ENCODE measurements at regions not wholly inside any gene's neighbourhood (a gene's known extent, or its start where the extent isn't known, plus 50 kb on each side); places are given as distances from the start of the nearest gene placed in this dataset.

DNA sequence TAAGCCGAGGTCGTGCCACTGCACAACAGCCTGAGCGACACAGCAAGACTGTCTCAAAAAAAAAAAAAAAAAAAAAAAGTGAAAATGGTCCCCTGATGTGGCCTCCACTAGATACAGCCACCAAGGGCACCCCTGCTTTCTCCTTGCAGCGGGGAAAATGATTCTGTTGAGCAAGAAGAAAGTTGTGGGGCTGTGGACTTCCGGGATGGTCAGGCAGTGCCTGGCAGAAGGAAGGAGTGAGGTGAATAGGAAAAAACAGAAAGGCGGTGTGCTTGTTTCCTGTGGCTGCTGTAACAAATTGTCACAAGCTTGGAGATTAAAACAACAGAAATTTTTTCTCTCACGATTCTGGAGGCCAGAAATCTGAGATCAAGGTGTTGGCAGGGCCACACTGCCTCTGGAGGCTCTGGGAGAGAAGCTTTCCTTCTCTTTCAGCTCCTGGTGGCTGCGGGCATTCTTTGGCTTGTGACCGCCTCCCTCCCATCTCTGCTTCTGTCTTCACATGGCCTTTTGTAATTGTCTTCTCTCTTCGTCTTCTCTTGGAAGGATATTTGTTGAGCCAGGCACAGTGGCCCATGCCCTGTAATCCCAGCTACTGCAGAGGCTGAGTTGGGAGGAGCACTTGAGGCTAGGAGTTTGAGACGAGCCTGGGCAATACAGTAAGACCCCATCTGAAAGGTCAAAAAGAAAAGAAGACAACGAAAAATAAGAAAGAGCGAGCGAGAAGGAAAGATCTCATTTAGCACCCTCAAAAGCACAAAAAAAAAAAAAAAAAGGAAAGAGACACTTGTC, 116.6 kb upstream of the MED13L start:
- H3K4me1 ChIP-seq (ENCODE audit: low read depth, poor library complexity, severe bottlenecking): peaks cover 10% of the 10 kb centered on the region
- H4K20me1 ChIP-seq (ENCODE audit: insufficient read depth): no peaks in the 10 kb centered on the region
- no peak overlapping the region for H3K4me2 ChIP-seq
- no peak overlapping the region for H3K4me3 ChIP-seq (IDR thresholded peaks at IDR 0.05; ENCODE audit: insufficient read depth, low read depth, low read length)
- H3K9ac ChIP-seq: no peak overlapping the region
- no peaks in the 10 kb centered on the region for H3K79me2 ChIP-seq (ENCODE audit: insufficient read depth, low read depth)
- H2AFZ ChIP-seq (ENCODE audit: low read depth): no peak overlapping the region
- no peak overlapping the region for H3K27ac ChIP-seq
- TF ChIP-seq, protein P1, sequence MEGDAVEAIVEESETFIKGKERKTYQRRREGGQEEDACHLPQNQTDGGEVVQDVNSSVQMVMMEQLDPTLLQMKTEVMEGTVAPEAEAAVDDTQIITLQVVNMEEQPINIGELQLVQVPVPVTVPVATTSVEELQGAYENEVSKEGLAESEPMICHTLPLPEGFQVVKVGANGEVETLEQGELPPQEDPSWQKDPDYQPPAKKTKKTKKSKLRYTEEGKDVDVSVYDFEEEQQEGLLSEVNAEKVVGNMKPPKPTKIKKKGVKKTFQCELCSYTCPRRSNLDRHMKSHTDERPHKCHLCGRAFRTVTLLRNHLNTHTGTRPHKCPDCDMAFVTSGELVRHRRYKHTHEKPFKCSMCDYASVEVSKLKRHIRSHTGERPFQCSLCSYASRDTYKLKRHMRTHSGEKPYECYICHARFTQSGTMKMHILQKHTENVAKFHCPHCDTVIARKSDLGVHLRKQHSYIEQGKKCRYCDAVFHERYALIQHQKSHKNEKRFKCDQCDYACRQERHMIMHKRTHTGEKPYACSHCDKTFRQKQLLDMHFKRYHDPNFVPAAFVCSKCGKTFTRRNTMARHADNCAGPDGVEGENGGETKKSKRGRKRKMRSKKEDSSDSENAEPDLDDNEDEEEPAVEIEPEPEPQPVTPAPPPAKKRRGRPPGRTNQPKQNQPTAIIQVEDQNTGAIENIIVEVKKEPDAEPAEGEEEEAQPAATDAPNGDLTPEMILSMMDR (conservative IDR thresholded peaks at IDR 0.05; ENCODE audit: low read depth, low read length): no peak
- H3K27me3 ChIP-seq (ENCODE audit: insufficient read depth, low read depth): no peaks in the 10 kb centered on the region
- H3K36me3 ChIP-seq (ENCODE audit: insufficient read depth): no peaks in the 10 kb centered on the region

DNA sequence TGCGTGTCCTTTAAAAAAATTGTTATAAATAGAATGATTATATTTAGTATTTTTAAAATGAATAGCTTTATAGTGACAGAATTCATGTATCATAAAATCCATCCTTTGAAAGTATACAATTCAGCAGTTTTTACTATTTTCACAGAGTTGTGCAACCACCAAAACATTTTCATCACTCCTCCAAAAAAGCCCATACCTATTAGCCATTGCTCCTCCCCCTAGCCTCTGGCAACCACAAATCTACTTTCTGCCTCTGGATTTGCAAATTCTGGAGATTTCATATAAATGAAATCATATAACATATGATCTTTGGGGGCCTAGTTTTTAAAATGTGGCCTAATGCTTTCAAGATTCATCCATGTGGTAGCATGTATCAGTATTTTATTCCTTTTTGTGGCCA, 117.9 kb upstream of the MED13L start:
- H3K27me3 ChIP-seq (ENCODE audit: insufficient read depth, low read depth): no peaks in the 10 kb centered on the region
- no peaks in the 10 kb centered on the region for H3K36me3 ChIP-seq (ENCODE audit: insufficient read depth)
- TF ChIP-seq, protein P1 (conservative IDR thresholded peaks at IDR 0.05; ENCODE audit: low read depth, low read length): no peak
- no peak overlapping the region for H3K27ac ChIP-seq
- H3K9ac ChIP-seq: no peak overlapping the region
- H3K4me2 ChIP-seq: no peak overlapping the region
- no peak overlapping the region for H3K4me3 ChIP-seq (IDR thresholded peaks at IDR 0.05; ENCODE audit: insufficient read depth, low read depth, low read length)
- no peaks in the 10 kb centered on the region for H4K20me1 ChIP-seq (ENCODE audit: insufficient read depth)
- H2AFZ ChIP-seq (ENCODE audit: low read depth): no peak overlapping the region
- peaks cover 10% of the 10 kb centered on the region for H3K4me1 ChIP-seq (ENCODE audit: low read depth, poor library complexity, severe bottlenecking)
- no peaks in the 10 kb centered on the region for H3K79me2 ChIP-seq (ENCODE audit: insufficient read depth, low read depth)

DNA sequence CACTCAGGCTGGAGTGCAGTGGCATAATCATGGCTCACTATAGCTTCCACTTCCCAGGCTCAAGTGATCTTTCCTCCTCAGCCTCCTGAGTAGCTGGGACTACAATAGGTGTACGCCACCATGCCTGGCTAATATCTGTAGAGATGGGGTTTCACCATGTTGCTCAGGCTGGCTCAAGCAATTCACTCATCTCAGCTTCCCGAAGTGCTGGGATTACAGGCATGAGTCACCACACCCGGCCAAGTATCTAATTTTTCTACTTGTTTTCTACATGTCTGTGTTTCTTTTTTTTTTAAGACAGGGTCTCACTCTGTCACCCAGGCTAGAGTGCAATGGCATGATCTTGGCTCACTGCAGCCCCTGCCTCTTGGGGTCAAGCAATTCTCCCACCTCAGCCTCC, 119.7 kb upstream of the MED13L start:
- H3K4me1 ChIP-seq (ENCODE audit: low read depth, poor library complexity, severe bottlenecking): peaks cover 10% of the 10 kb centered on the region
- TF ChIP-seq, protein P1 (conservative IDR thresholded peaks at IDR 0.05; ENCODE audit: low read depth, low read length): no peak

DNA sequence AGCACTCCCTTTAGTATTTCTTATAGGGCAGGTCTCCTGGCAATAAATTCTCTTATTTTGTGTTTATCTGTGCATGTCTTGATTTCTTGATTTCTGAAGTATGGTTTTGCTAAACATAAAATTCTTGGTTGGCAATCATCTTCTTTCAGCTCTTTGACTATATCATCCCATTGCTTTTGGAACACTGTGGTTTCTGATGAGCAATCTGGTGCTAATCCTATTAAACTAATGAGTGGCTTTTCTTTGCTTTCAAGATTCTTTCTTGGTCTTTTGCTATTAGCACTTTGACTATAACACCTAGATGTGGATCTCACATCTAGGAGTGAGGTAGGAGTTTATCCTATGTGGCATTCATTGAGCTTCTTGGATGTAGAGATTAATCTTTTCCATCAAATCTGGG, 120.7 kb upstream of the MED13L start:
- H3K4me1 ChIP-seq (ENCODE audit: low read depth, poor library complexity, severe bottlenecking): peaks cover 10% of the 10 kb centered on the region
- no peaks in the 10 kb centered on the region for H4K20me1 ChIP-seq (ENCODE audit: insufficient read depth)
- H3K79me2 ChIP-seq (ENCODE audit: insufficient read depth, low read depth): no peaks in the 10 kb centered on the region
- H3K4me2 ChIP-seq: no peak overlapping the region
- no peak overlapping the region for H3K27ac ChIP-seq
- no peak overlapping the region for H3K9ac ChIP-seq
- H3K4me3 ChIP-seq (IDR thresholded peaks at IDR 0.05; ENCODE audit: insufficient read depth, low read depth, low read length): no peak overlapping the region
- H2AFZ ChIP-seq (ENCODE audit: low read depth): no peak overlapping the region
- no peaks in the 10 kb centered on the region for H3K27me3 ChIP-seq (ENCODE audit: insufficient read depth, low read depth)
- TF ChIP-seq, protein P1 (conservative IDR thresholded peaks at IDR 0.05; ENCODE audit: low read depth, low read length): no peak
- H3K36me3 ChIP-seq (ENCODE audit: insufficient read depth): no peaks in the 10 kb centered on the region

More for the DNA sequence above, 119.7 kb upstream of the MED13L start:
- no peaks in the 10 kb centered on the region for H3K36me3 ChIP-seq (ENCODE audit: insufficient read depth)
- H3K79me2 ChIP-seq (ENCODE audit: insufficient read depth, low read depth): no peaks in the 10 kb centered on the region
- no peak overlapping the region for H3K27ac ChIP-seq
- no peak overlapping the region for H3K9ac ChIP-seq
- H3K4me3 ChIP-seq (IDR thresholded peaks at IDR 0.05; ENCODE audit: insufficient read depth, low read depth, low read length): no peak overlapping the region
- H2AFZ ChIP-seq (ENCODE audit: low read depth): no peak overlapping the region
- no peaks in the 10 kb centered on the region for H4K20me1 ChIP-seq (ENCODE audit: insufficient read depth)
- H3K27me3 ChIP-seq (ENCODE audit: insufficient read depth, low read depth): no peaks in the 10 kb centered on the region
- H3K4me2 ChIP-seq: no peak overlapping the region

Measured in KMS-11 (cell line).